CD4-positive, alpha-beta T cell treated with Interleukin-12 subunit alpha and Interleukin-12 subunit beta, for 1 hour (primary cell): ENCODE measurements at regions not wholly inside any gene's neighbourhood (a gene's known extent, or its start where the extent isn't known, plus 50 kb on each side); places are given as distances from the start of the nearest gene placed in this dataset.

Experiments used
- DNase-seq: peaks from one replicate; pipeline ENCODE4 v3.0.0-alpha.2; 2020

DNA sequence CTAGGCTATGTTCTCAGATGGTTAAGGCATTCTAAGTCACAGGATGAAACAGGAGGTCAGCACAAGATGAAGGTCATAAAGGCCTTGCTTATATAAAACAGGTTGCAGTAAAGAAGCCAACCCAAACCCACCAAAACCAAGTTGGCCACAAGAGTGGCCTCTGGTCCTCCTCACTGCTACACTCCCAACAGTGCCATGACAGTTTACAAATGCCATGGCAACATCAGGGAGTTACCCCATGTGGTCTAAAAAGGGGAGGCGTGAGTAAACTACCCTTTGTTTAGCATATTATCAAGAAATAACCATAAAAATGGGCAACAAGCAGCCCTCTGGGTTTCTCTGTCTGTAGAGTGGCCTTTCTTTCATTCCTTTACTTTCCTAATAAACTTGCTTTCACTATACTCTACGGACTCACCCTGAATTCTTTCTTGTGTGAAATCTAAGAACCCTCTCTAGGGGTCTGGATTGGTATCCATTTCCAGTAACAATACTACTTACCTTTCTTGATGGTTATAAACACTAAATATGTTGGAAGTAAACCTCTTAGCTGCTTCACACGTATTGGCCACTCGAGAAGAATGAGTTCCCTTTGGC is 1237.9 kb downstream of the FAM181B start:
- no peak for DNase-seq

DNA sequence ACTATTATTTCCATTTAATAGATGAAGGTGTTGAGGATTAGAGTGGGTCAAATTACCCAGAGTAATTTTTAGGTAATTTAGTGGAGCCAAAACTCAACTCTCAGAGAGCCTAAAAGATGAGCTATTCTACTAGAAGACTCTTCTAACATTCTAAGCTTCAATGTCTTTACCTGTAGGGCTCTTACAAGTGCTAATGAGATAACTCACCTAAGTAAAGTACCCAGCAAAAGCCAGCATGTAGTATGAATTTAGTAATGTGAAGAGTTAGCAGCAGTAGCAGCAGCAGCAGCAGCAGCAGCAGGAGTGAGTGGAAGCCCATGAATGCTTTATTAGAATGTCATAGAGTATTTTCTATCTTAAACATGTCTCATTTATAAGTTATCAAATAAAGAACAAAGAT is 1239.2 kb downstream of the FAM181B start:
- no peak for DNase-seq

GRCh38 chr11:81492923-81493445 is 1240.7 kb downstream of the FAM181B start:
- DNase-seq = no peak

DNA sequence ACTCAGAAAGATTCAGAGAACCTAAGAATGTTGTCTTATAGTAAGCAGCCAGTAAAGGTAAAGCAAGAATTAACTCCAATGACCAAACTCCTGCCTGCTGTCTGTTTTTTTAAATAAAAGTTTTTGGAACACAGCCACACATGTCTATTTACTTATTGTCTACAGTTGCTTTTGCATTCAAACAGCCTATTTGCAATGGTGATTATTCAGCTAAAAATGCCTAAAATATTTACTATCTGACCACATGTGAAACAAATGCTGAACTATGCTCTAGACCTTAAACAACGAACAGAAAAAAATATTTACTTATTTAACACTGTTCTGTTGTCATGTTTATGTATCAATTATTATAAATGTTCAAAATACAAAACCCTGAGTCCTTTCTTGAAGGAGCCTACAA is 1246.6 kb downstream of the FAM181B start:
- no peak for DNase-seq

GRCh38 chr11:81484196-81484595 is 1249.5 kb downstream of the FAM181B start:
- DNase-seq = no peak

- no peak for DNase-seq
These were observed 1256.4 kb downstream of the FAM181B start for GRCh38 chr11:81477277-81477676.

GRCh38 chr11:81476345-81476744 is 1257.3 kb downstream of the FAM181B start:
- DNase-seq = no peak

DNA sequence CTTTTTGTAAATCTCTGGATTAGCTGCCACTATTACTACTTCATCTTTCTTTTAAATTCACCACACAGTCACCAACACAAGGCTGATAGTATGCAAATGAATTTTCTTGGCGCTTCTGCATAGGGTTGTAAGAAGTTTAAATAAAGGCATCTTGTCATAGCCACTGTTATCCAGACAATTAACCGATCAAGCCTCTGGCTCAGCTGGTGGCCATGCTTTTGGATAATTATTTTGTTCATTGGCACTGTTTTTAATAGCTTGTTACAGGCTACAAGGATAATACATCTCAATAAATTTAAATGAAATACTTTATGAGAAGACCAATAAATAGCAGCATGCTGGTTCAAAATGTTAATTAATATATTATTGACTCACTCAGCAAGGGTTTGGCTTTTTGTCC is 1261.0 kb downstream of the FAM181B start:
- DNase-seq = no peak

GRCh38 chr11:81470446-81470845 is 1263.2 kb downstream of the FAM181B start:
- DNase-seq = no peak

GRCh38 chr11:81459766-81460306 is 1273.8 kb downstream of the FAM181B start:
- no peak for DNase-seq

DNA sequence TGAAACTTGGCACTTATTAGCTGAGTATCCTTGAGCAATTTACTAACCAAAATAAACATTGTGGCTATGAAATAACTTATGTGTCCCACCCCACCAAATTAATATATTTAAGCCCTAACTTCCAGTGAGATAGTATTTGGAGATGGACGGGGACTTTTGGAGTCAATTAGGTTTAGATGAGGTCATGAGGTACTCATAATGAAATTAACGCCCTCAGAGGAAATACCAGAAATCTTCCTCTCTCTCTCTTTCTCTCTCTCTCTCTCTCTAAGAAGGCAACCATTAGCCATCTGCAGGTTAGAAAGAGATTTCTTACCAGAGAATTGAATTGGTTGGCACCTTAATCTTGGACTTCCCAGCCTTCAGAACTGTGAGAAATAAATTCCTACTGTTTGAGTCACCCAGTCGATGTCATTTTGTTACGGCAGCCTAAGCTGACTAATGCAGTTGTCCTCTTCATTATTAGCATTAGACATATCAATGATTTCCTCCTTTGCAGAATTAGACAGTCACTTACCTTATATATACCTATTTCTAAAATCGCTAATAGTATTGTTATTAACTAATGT is 1284.0 kb downstream of the FAM181B start:
- no peak for DNase-seq

- DNase-seq = no peak
These were observed 1289.4 kb downstream of the FAM181B start for GRCh38 chr11:81444297-81444696.

- DNase-seq = no peak
These were observed 1301.3 kb downstream of the FAM181B start for GRCh38 chr11:81432333-81432732.

DNA sequence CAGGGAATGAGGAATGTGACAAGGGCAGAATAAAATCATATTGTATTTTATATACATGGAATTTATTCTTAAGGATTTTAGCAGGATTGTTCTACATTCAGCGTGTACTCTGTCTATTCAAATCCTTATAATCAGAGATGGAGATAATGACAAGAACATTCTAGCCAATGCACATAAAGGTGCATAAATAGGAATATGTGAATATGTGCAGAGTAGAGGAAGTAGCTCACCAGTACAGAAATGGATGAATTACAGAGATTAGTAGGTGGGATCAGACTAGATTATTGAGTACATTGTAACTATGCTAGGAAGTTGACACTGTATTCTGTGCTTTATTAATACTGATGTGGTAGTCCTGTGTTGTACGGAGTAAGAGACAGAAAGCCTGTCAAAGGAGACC is 1308.8 kb downstream of the FAM181B start:
- no peak for DNase-seq

DNA sequence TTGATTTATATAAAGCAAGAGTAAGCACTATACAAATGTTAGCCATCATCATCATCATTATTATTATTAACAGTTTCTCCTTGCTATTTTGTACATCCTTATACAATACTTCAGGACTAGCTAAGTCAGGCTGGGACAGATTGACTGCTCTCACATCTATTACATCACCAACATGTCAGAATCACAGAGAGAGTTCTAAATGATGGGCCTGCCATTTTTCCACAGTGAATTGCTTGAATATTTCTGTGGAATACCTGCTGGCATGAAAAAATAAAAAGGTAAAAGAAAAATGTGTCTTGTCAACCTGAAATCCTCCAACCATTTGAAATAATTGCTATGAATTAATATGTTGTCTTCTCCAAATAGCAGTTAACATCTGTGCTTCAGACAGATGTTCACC is 1311.3 kb downstream of the FAM181B start:
- no peak for DNase-seq

- DNase-seq = no peak
These were observed 1312.3 kb downstream of the FAM181B start for GRCh38 chr11:81421251-81421860.

DNA sequence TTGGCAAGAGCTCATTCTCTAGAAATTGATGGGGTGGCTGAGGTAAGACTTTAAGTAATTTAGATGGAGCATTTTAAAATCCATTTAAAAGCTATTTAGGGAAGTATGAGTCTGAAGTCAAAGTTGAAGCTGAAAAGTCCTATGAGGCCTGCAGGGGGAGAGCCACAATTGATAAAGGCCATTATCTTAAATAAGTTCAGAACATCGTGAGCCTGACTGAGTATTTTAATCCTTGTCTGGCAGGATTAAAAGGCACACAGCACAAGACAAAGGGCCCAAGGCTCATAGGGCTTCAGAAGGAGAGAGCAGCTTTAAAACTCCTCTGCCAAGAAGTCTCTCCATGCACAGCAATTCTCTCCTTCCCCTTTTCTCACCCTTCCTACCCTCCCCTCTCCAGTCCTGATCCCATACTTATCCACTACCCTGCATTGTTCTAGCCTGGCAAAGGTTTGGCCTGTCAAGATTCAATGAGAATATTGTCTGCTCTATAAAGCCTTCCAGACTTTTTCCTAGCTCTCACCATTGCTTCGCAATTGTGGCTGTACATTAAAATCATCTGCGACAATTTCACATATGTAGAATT is 1312.9 kb downstream of the FAM181B start:
- no peak for DNase-seq

DNA sequence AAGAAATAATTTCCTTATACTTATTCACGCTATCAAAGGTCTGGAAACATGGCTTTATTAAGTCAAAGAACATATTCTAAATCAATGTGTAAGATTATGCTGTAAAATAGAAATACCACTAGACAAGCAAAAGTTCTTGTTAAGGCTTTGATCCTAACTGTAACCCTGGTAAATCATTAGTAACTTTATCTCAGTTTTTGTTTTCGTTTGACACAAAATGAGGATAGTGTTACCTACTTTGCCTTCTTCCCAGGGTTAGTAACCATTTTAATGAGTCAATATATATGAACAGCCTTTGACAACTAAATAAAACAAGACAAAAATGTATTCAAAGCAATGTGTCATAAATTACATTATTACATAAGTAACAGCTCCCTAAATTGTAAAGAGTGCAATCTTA is 1336.3 kb downstream of the FAM181B start:
- DNase-seq = no peak

DNA sequence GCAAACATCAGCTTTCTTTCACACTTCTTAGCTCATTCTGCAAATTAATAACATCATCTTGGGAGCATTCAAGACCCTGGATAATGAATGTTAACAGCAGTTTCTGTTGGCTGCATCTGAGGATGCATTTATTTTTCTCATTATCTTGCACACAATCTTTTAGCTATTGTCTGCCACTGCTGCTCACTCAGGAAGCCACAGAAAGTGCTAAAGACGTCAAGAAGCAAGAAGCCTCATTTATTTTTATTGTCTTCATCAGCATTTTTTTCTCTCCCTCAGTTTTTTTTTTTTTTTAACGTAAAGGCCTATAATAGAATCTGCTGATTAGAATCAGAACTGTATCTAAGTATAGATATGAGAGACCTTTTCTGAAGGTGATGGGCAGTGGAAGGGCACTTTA is 1339.4 kb downstream of the FAM181B start:
- no peak for DNase-seq

DNA sequence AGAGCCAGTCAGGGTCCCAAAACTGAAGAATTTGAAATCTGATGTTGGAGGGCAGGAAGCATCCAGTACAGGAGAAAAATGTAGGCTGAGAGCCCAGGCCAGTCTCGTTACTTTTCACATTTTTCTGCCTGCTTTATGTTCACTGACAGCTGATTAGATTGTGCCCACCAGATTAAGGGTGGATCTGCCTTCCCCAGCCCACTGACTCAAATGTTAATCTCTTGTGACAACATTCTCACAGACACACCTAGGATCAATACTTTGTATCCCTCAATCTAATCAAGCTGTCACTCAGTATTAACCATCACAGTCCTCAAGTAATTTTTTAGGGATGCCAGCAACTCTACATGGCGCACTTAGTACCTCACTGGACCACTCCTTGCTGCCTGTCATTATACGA is 1345.3 kb downstream of the FAM181B start:
- no peak for DNase-seq

DNA sequence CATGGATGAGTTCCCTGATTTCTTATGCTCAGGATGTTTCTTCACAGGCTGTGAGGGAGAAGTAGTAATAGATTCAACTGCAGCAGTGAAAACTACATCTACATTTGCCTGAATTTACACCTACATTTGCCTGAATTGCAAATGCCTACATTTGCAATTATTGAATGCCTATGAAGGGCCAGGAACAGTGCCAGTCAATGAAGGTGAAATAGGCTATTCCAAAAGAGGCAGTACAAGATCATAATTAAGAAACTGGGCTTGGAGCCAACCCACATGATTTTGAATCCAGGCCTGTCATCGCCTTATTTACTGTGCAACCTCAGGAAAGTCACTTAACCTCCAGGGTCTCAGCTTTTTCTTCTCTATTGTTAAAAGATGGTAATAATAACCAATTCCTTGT is 1353.3 kb downstream of the FAM181B start:
- DNase-seq = no peak

GRCh38 chr11:81377418-81377817 is 1356.2 kb downstream of the FAM181B start:
- no peak for DNase-seq

GRCh38 chr11:81373986-81374385 is 1359.7 kb downstream of the FAM181B start:
- no peak for DNase-seq

DNA sequence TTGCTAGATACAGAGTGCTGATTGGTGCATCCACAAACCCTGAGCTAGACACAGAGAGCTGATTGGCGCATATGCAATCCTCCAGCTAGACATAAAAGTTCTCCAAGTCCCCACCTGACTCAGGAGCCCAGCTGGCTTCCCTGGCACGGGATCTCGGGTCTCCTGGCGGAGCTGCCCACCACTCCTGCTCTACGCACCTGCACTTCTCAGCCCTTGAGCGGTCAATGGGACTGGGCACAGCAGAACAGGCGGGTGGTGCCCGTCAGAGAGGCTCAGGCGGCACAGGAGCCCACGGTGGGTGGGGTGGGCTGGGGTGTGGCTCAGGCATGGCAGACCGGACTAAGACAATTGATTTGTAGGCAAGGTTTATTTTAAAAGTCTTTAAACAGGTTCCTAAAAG is 1365.5 kb downstream of the FAM181B start:
- DNase-seq = no peak
